T-helper 2 cell (primary cell): ENCODE measurements at regions not wholly inside any gene's neighbourhood (a gene's known extent, or its start where the extent isn't known, plus 50 kb on each side); places are given as distances from the start of the nearest gene placed in this dataset.

Experiments
- DNase-seq, 5 experiments: peaks; one replicate each; pipeline versions ENCODE4 v3.0.0 to v3.0.0-alpha.2; 2012 to 2022

GRCh38 chr9:78812665-78813064 lies 515.7 kb downstream of the PSAT1 start:
- no peak for DNase-seq

GRCh38 chr9:78813602-78814180 lies 516.8 kb downstream of the PSAT1 start:
- no peak for DNase-seq

GRCh38 chr9:78821126-78821822 lies 524.3 kb downstream of the PSAT1 start:
- DNase-seq: peak in 1 of 5 experiments; percentile 30

GRCh38 chr9:78826527-78826926 lies 529.6 kb downstream of the PSAT1 start:
- no peak for DNase-seq

GRCh38 chr9:78828521-78828920 lies 531.6 kb downstream of the PSAT1 start:
- DNase-seq: no peak

GRCh38 chr9:78830301-78830700 lies 533.4 kb downstream of the PSAT1 start:
- no peak for DNase-seq

GRCh38 chr9:78831726-78832125 lies 534.8 kb downstream of the PSAT1 start:
- DNase-seq: no peak

GRCh38 chr9:78835928-78836450 lies 539.1 kb downstream of the PSAT1 start:
- DNase-seq: no peak

- DNase-seq: no peak
Observed at GRCh38 chr9:78839252-78839651, 542.3 kb downstream of the PSAT1 start.

GRCh38 chr9:78848061-78848460 lies 551.1 kb downstream of the PSAT1 start:
- DNase-seq: no peak

- DNase-seq: no peak
Observed at GRCh38 chr9:78856144-78856543, 559.2 kb downstream of the PSAT1 start.

- no peak for DNase-seq
Observed at GRCh38 chr9:78856781-78857180, 559.9 kb downstream of the PSAT1 start.

GRCh38 chr9:78857373-78858225 lies 560.7 kb downstream of the PSAT1 start:
- DNase-seq: no peak

- no peak for DNase-seq
Observed at GRCh38 chr9:78858266-78858665, 561.3 kb downstream of the PSAT1 start.

- DNase-seq: no peak
Observed at GRCh38 chr9:78860801-78861475, 564.0 kb downstream of the PSAT1 start.

- no peak for DNase-seq
Observed at GRCh38 chr9:78863531-78863930, 566.6 kb downstream of the PSAT1 start.

GRCh38 chr9:78865737-78866136 lies 568.8 kb downstream of the PSAT1 start:
- DNase-seq: no peak

- no peak for DNase-seq
Observed at GRCh38 chr9:78866207-78867132, 569.5 kb downstream of the PSAT1 start.

- no peak for DNase-seq
Observed at GRCh38 chr9:78871086-78871451, 574.1 kb downstream of the PSAT1 start.

GRCh38 chr9:78871452-78872331 lies 574.8 kb downstream of the PSAT1 start:
- no peak for DNase-seq

- no peak for DNase-seq
Observed at GRCh38 chr9:78874061-78874460, 577.1 kb downstream of the PSAT1 start.
